Common myeloid progenitor, CD34-positive (primary cell): ENCODE measurements at regions not wholly inside any gene's neighbourhood (a gene's known extent, or its start where the extent isn't known, plus 50 kb on each side); places are given as distances from the start of the nearest gene placed in this dataset.

Experiments
- CTCF ChIA-PET: fragments of 350-600 bp; sonication (Branson Sonifier 250); formaldehyde crosslinking; loops from one replicate; lab custom pipeline; 2021; ENCODE audit warnings: antibody characterized with exemption; lab: Charles Lee
- POLR2A ChIA-PET: fragments of 350-600 bp; sonication (Branson Sonifier 250); formaldehyde crosslinking; loops from one replicate; lab custom pipeline; 2021; ENCODE audit warnings: antibody characterized with exemption; lab: Charles Lee
- DNase-seq, 3 donors: peaks; one replicate each; pipeline versions ENCODE4 v3.0.0 to v3.0.0-alpha.2; 2013
- H3K27ac ChIP-seq, 2 experiments: 1 replicate in 1 of 2; 2 replicates in 1 of 2; pipeline ENCODE4 v1.7.0; 2013; ENCODE audit warnings: inconsistent platforms in 2 of 2, low read length in 2 of 2, mild to moderate bottlenecking in 2 of 2, low read depth in 1 of 2, moderate library complexity in 1 of 2; ENCODE audit not compliant: severe bottlenecking in 2 of 2, insufficient read depth in 1 of 2, poor library complexity in 1 of 2
- H3K27me3 ChIP-seq, 5 experiments: replicated peaks in 2 of 5; 1 replicate in 3 of 5; 2 replicates in 2 of 5; pipeline versions ENCODE4 v1.6.1 to v1.7.0; 2013; ENCODE audit warnings: low read length in 4 of 5, mild to moderate bottlenecking in 2 of 5, moderate library complexity in 2 of 5, inconsistent platforms in 1 of 5; ENCODE audit not compliant: insufficient read depth in 5 of 5, control insufficient read depth in 4 of 5
- H3K36me3 ChIP-seq, 4 experiments: 1 replicate in 2 of 4; 2 replicates in 2 of 4; pipeline versions ENCODE4 v1.6.1 to v1.7.0; 2013; ENCODE audit warnings: low read length in 3 of 4, control low read depth in 1 of 4, mild to moderate bottlenecking in 1 of 4; ENCODE audit not compliant: control insufficient read depth in 4 of 4, insufficient read depth in 4 of 4
- H3K4me1 ChIP-seq, 4 experiments: 1 replicate in 3 of 4; 2 replicates in 1 of 4; pipeline versions ENCODE4 v1.6.1 to v1.7.1; 2013; ENCODE audit warnings: low read length in 3 of 4, mild to moderate bottlenecking in 3 of 4, control low read depth in 1 of 4, inconsistent platforms in 1 of 4, moderate library complexity in 1 of 4; ENCODE audit not compliant: control insufficient read depth in 4 of 4, insufficient read depth in 4 of 4; ENCODE audit errors: control extremely low read depth in 1 of 4
- H3K4me3 ChIP-seq, 7 experiments: 1 replicate in 4 of 7; 2 replicates in 3 of 7; pipeline versions ENCODE4 v1.5.1 to v1.7.0; 2013; ENCODE audit warnings: mild to moderate bottlenecking in 7 of 7, low read length in 6 of 7, moderate library complexity in 6 of 7, inconsistent platforms in 2 of 7, low read depth in 2 of 7, control low read depth in 1 of 7; ENCODE audit not compliant: insufficient read depth in 4 of 7, control insufficient read depth in 1 of 7; ENCODE audit errors: extremely low read depth in 1 of 7
- H3K9me3 ChIP-seq, 5 experiments: 1 replicate in 4 of 5; 2 replicates in 1 of 5; pipeline versions ENCODE4 v1.6.1 to v1.7.1; 2013; ENCODE audit warnings: low read length in 4 of 5, mild to moderate bottlenecking in 2 of 5, inconsistent platforms in 1 of 5, low read depth in 1 of 5, moderate library complexity in 1 of 5; ENCODE audit not compliant: control insufficient read depth in 4 of 5, insufficient read depth in 2 of 5; ENCODE audit errors: control extremely low read depth in 1 of 5
- WGBS: methylation state at CpG from one replicate; pipeline ENCODE4 v1.1.5; 2013; ENCODE audit not compliant: insufficient coverage; 5-methylcytosine and 5-hydroxymethylcytosine counted together

DNA sequence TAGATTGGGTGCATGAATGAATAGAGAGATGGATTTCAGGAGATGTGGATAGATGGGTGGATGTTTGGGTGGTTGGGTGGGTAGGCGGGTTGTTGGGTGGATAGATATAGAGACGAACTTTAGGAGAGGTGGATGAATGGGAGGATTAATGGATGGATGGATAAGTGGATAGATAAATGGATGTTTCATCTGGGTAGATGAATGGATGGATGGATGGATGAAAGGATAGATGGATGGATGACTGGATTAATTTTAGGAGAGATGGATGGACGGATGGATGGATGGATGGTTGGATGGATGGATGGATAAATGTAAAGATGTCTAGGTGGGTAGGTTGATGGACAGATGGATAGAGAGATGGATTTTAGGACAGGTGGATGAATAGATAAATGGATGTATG is 511.3 kb downstream of the MIAT start:
- no peaks in the 10 kb centered on the region for H3K9me3 ChIP-seq
- H3K4me1 ChIP-seq, result no peaks in the 10 kb centered on the region
- 88% methylated on average over 3 of the region's 3 CpGs for WGBS
- H3K4me3 ChIP-seq, result no peak overlapping the region
- no peak overlapping the region for H3K27ac ChIP-seq
- ChIA-PET POLR2A (no interaction called here), CTCF (no interaction called here)
- H3K27me3 ChIP-seq, result peaks cover 2 to 19% (median 5%) of the 10 kb centered on the region in 5 experiments
- no peaks in the 10 kb centered on the region for H3K36me3 ChIP-seq
- DNase-seq, result no peak

DNA sequence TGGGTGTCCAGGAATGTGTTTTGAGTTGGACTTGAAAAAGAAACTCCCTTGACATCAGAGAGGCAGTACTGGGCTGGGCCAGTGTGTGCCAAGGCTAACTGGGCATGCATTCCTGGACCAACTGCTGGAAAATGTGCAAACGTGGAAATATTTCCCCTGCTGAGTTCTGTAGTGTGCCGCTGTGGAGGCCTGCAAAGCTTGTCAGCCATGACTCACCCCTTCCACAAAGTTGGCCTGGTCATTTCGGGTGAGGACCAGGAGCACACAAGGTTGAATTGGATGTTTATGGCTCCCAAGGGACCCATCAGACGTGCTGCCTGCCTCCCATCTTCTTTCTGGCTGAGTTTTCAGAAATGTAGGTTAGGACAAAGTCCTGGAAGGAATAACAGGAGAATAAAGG is 513.1 kb downstream of the MIAT start:
- ChIA-PET CTCF (no interaction called here), POLR2A (no interaction called here)
- no peak for DNase-seq
- Histone ChIP-seq H3K4me3 (no peak overlapping the region), H3K27ac (no peak overlapping the region), H3K27me3 (peaks cover 2 to 34% (median 13%) of the 10 kb centered on the region in 5 experiments), H3K9me3 (no peaks in the 10 kb centered on the region), H3K36me3 (no peaks in the 10 kb centered on the region), H3K4me1 (peaks cover 0 to 3% (median 0%) of the 10 kb centered on the region in 4 experiments)
- 96% methylated on average over 3 of the region's 4 CpGs for WGBS

DNA sequence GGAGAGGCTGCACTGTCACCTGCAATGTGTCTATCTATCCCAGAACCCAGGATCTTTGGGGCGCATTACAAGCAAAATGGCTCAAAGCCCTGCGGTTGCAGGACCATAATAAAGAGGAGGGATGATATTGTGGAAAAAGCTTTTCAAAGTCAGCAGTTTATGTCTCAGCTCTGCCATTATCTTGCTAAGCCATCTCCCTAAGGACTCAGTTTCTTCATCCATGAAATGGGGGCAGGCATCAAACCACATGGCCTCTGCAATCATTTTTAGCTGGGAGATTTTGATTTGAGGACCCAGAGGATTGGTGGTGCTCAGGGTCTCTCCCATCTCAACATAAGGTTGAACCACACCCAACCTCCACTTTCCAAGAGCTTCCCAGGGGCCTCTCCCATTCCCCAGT is 513.8 kb downstream of the MIAT start:
- 100% methylated on average over 1 of the region's 2 CpGs for WGBS
- Histone ChIP-seq H3K27ac (no peak overlapping the region), H3K36me3 (no peaks in the 10 kb centered on the region), H3K4me1 (peaks cover 0 to 3% (median 0%) of the 10 kb centered on the region in 4 experiments), H3K27me3 (peaks cover 2 to 40% (median 15%) of the 10 kb centered on the region in 5 experiments), H3K4me3 (no peak overlapping the region), H3K9me3 (no peaks in the 10 kb centered on the region)
- DNase-seq, result no peak
- ChIA-PET POLR2A (no interaction called here), CTCF (no interaction called here)

DNA sequence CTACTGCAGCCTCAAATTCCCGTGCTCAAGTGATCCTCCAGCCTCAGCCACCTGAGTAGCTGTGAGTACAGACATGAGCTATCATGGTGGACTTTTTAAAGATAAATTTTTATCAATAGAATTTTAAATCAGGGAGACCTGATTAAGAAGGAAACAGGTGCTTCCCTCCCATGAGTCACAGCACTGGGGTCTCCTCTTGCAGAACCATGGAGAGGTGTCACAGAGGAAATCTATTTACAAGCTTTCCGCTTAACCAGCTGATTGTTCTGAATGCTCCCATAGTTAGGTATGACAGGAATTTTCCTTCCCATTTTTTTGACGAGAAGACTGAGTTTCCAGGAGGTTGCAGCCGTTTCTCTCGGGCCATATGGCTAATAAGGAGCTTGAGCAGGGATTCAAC is 516.1 kb downstream of the MIAT start:
- WGBS, result 85% methylated on average over 4 of the region's 5 CpGs
- H3K4me3 ChIP-seq, result no peak overlapping the region
- ChIA-PET POLR2A (interaction anchor here (0.7 kb wide), 1 partner anchor 1376 kb away, joined by 4 read pairs; no protein-coding TSS in a partner anchor), CTCF (no interaction called here)
- H3K9me3 ChIP-seq, result no peaks in the 10 kb centered on the region
- H3K36me3 ChIP-seq, result no peaks in the 10 kb centered on the region
- peaks cover 2 to 42% (median 20%) of the 10 kb centered on the region in 5 experiments for H3K27me3 ChIP-seq
- peaks cover 0 to 3% (median 0%) of the 10 kb centered on the region in 4 experiments for H3K4me1 ChIP-seq
- H3K27ac ChIP-seq, result no peak overlapping the region
- peak; percentile 11 to 64 (median 38) for DNase-seq

DNA sequence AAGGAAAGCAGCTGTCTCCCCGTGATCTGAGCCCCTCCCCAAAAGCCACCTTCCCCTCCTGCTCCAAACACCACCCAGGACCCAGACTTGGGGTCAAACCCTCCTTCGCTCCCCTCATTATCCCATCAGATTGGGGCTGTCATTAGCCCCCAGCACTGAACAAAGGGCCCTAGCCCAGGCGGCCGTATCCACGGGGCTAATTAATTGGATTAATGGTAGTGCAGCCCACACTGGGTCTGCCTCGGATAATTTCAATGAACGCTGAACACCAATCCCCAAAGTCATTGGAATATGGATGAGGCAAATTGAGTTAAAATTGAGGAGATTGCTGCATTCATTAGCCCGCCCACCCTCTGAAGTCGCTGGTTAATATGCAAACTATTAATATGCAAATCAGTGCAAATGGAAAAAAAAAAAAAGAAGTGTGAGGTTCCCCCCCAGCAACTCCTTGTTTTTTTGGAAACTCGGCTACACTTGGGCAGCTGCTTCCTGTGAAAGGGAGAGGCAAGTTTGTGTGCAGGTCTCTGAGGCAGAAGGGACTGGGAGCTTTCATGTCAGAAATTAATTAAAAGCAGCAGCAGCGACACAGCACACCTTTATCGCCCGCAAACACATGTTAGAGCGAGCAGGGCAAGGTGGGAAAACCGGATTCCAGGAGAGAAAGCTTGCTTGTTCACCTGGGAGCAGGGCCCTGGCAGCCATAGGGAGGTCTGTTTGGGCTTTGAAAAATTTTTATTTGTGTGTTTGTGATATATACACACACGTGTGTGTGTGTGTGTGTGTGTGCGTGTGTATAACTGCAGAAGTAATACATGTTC is 517.8 kb downstream of the MIAT start:
- Histone ChIP-seq H3K27ac (no peak overlapping the region), H3K9me3 (no peaks in the 10 kb centered on the region), H3K4me1 (peaks cover 0 to 3% (median 0%) of the 10 kb centered on the region in 4 experiments), H3K36me3 (no peaks in the 10 kb centered on the region), H3K27me3 (peaks cover 0 to 42% (median 20%) of the 10 kb centered on the region in 5 experiments), H3K4me3 (no peak overlapping the region)
- CTCF ChIA-PET, result no interaction called here
- no peak for DNase-seq
- POLR2A ChIA-PET, result no interaction called here
- WGBS, result 63% methylated on average over 12 of the region's 17 CpGs

DNA sequence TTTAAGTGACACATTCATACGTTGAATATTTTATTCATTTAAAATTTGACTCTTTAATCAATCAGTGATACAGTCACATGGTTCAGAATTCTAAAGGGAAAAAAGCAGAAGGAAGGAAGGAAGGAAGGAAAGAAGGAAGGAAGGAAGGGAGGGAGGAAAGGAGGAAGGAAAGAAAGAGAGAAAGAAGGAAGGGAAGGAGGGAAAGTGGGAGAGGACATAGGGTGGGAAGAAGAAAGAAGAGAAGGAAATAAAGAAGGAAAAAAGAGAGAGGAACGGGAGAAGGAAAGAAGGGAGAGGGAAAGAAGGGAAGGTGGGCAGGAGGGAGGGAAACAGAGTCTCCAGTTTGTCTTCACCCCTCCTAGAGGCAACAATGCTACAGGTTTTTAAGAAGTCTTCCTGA is 518.6 kb downstream of the MIAT start:
- Histone ChIP-seq H3K36me3 (no peaks in the 10 kb centered on the region), H3K4me3 (no peak overlapping the region), H3K27ac (no peak overlapping the region), H3K9me3 (no peaks in the 10 kb centered on the region), H3K27me3 (peaks cover 0 to 42% (median 20%) of the 10 kb centered on the region in 5 experiments), H3K4me1 (peaks cover 0 to 3% (median 0%) of the 10 kb centered on the region in 4 experiments)
- 100% methylated on average over 1 of the region's 2 CpGs for WGBS
- ChIA-PET POLR2A (no interaction called here), CTCF (no interaction called here)
- no peak for DNase-seq

DNA sequence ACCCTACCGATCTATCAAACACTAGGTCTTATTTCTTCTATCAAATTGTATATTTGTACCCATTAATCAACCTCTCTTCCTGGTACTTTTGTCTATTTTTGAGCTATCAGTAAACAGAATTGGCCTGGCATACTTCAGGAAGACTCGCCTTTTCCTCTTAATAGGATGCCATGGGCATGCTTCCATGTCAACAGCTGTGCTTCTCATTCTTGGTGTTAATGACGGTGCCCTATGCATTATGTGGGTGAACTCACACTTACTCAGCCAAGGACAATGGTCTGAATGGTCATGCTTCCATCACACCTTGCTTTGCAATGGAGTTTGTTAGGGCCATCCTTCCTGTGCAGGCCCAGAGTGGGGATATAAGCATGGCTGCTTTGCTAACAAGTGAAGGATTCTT is 521.8 kb downstream of the MIAT start:
- ChIA-PET CTCF (no interaction called here), POLR2A (no interaction called here)
- H3K4me3 ChIP-seq, result no peak overlapping the region
- no peak for DNase-seq
- no peaks in the 10 kb centered on the region for H3K36me3 ChIP-seq
- H3K9me3 ChIP-seq, result no peaks in the 10 kb centered on the region
- H3K27ac ChIP-seq, result no peak overlapping the region
- peaks cover 0 to 27% (median 12%) of the 10 kb centered on the region in 5 experiments for H3K27me3 ChIP-seq
- 100% methylated on average over 3 of the region's 3 CpGs for WGBS
- H3K4me1 ChIP-seq, result peaks cover 0 to 3% (median 0%) of the 10 kb centered on the region in 4 experiments
